NAMALWA (cell line): ENCODE measurements at regions not wholly inside any gene's neighbourhood (a gene's known extent, or its start where the extent isn't known, plus 50 kb on each side); places are given as distances from the start of the nearest gene placed in this dataset.

Experiments
- DNase-seq: peaks from one replicate; pipeline ENCODE4 v3.0.0-alpha.2; 2015; ENCODE audit warnings: low spot score

GRCh38 chr9:26567976-26568375 lies 324.6 kb downstream of the CAAP1 start:
- no peak for DNase-seq

- no peak for DNase-seq
These were observed 326.5 kb downstream of the CAAP1 start for GRCh38 chr9:26566141-26566540.

- no peak for DNase-seq
These were observed 327.5 kb downstream of the CAAP1 start for GRCh38 chr9:26565118-26565517.

- no peak for DNase-seq
These were observed 330.3 kb downstream of the CAAP1 start for GRCh38 chr9:26562338-26562737.

- no peak for DNase-seq
These were observed 330.7 kb downstream of the CAAP1 start for GRCh38 chr9:26561928-26562327.

- DNase-seq: no peak
These were observed 333.1 kb downstream of the CAAP1 start for GRCh38 chr9:26559506-26559905.

GRCh38 chr9:26551971-26552370 lies 340.6 kb downstream of the CAAP1 start:
- no peak for DNase-seq

- DNase-seq: no peak
These were observed 341.2 kb downstream of the CAAP1 start for GRCh38 chr9:26551451-26551850.

GRCh38 chr9:26548781-26549290 lies 343.8 kb downstream of the CAAP1 start:
- DNase-seq: no peak

- DNase-seq: no peak
These were observed 352.6 kb downstream of the CAAP1 start for GRCh38 chr9:26539867-26540493.

GRCh38 chr9:26537211-26537610 lies 355.4 kb downstream of the CAAP1 start:
- no peak for DNase-seq

GRCh38 chr9:26535151-26535550 lies 357.5 kb downstream of the CAAP1 start:
- no peak for DNase-seq

- DNase-seq: no peak
These were observed 361.8 kb downstream of the CAAP1 start for GRCh38 chr9:26530841-26531240.

- DNase-seq: no peak
These were observed 364.7 kb downstream of the CAAP1 start for GRCh38 chr9:26527931-26528330.

GRCh38 chr9:26524267-26524666 lies 368.3 kb downstream of the CAAP1 start:
- DNase-seq: no peak

GRCh38 chr9:26523577-26523976 lies 369.0 kb downstream of the CAAP1 start:
- no peak for DNase-seq

GRCh38 chr9:26520141-26520540 lies 372.5 kb downstream of the CAAP1 start:
- DNase-seq: no peak

GRCh38 chr9:26516773-26517343 lies 375.7 kb downstream of the CAAP1 start:
- DNase-seq: no peak

GRCh38 chr9:26513730-26514129 lies 378.9 kb downstream of the CAAP1 start:
- no peak for DNase-seq

GRCh38 chr9:26510137-26510536 lies 382.5 kb downstream of the CAAP1 start:
- DNase-seq: no peak

GRCh38 chr9:26508897-26509296 lies 383.7 kb downstream of the CAAP1 start:
- no peak for DNase-seq

- DNase-seq: no peak
These were observed 388.5 kb downstream of the CAAP1 start for GRCh38 chr9:26504057-26504456.

GRCh38 chr9:26502311-26502710 lies 390.3 kb downstream of the CAAP1 start:
- no peak for DNase-seq

- DNase-seq: no peak
These were observed 392.1 kb downstream of the CAAP1 start for GRCh38 chr9:26500471-26500870.
